GM19239 (cell line): ENCODE measurements at regions not wholly inside any gene's neighbourhood (a gene's known extent, or its start where the extent isn't known, plus 50 kb on each side); places are given as distances from the start of the nearest gene placed in this dataset.

Experiments
- DNase-seq: peaks from one replicate; pipeline ENCODE4 v3.0.0; 2011; ENCODE audit warnings: low spot score; ENCODE audit not compliant: insufficient read length
- FAIRE-seq: peaks from 2 replicates; lab custom pipeline; 2011; peaks lifted over from hg19 to GRCh38; lab: Jason Lieb, UNC

GRCh38 chr5:17154211-17154996 lies 63.0 kb upstream of the BASP1 start:
- FAIRE-seq (no peak), DNase-seq (no peak)

- FAIRE-seq (no peak), DNase-seq (no peak)
Measured at GRCh38 chr5:17156463-17156862, 61.0 kb upstream of the BASP1 start.

- FAIRE-seq (no peak), DNase-seq (no peak)
Measured at GRCh38 chr5:17157294-17157693, 60.1 kb upstream of the BASP1 start.

- DNase-seq (no peak), FAIRE-seq (no peak)
Measured at GRCh38 chr5:17157916-17158529, 59.4 kb upstream of the BASP1 start.

- DNase-seq = no peak
- FAIRE-seq = no peak
Measured at GRCh38 chr5:17160756-17161040, 56.7 kb upstream of the BASP1 start.

GRCh38 chr5:17161662-17162061 lies 55.8 kb upstream of the BASP1 start:
- FAIRE-seq (no peak), DNase-seq (no peak)

GRCh38 chr5:17163221-17163620 lies 54.2 kb upstream of the BASP1 start:
- DNase-seq (no peak), FAIRE-seq (no peak)

GRCh38 chr5:17167171-17167891 lies 50.1 kb upstream of the BASP1 start:
- no peak for DNase-seq
- no peak for FAIRE-seq
